ENCODE measurements at regions not wholly inside any gene's neighbourhood (a gene's known extent, or its start where the extent isn't known, plus 50 kb on each side); places are given as distances from the start of the nearest gene placed in this dataset.
"Not testable (repeated sequence)": the region's sequence is repeated elsewhere in the genome, so short reads cannot be mapped to it uniquely, and the experiment has no call there.

DNA sequence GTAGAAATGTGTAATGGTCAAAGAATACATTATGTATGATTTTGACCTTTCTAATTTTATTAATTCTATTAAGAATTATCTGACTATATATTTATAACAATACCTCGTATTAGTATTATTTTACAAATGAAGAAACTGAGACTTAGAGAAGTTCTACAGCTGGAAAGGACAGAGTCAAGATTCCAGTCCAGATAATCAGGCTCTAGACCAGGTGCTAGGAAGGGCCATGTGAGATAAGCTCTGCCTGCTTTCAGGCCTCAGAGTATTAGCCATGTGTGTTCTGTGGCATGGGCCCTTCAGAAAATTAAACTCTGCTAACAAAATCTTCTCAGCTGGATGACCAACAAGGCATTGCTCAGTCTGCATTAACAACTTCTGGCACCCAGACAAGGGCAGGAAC, 87.5 kb downstream of the CD200R1L start:
- Histone ChIP-seq H4K8ac (ENCODE audit: low read depth, low read length) (no peak overlapping the region), H2BK12ac (ENCODE audit: low read length) (no peak overlapping the region), H3K4me2 (ENCODE audit: low read length) (no peak overlapping the region), H2BK120ac (ENCODE audit: insufficient read depth, low read length, poor library complexity) (no peak overlapping the region), H3K18ac (ENCODE audit: low read length) (no peak overlapping the region), H3K27me3 (ENCODE audit: insufficient read depth, low read length) (no peaks in the 10 kb centered on the region), H2AK5ac (ENCODE audit: low read length) (no peak overlapping the region), H2AFZ (ENCODE audit: insufficient read depth, low read length, poor library complexity) (no peak overlapping the region), H3K36me3 (ENCODE audit: control insufficient read depth in 1 of 2, insufficient read depth in 2 of 2, low read length in 2 of 2) (no peaks in the 10 kb centered on the region), H3K23ac (ENCODE audit: low read length) (no peak overlapping the region), H3K4me1 (ENCODE audit: control insufficient read depth in 1 of 2, insufficient read depth in 2 of 2, low read length in 2 of 2) (no peaks in the 10 kb centered on the region), H4K91ac (ENCODE audit: low read depth, low read length) (no peak overlapping the region), H3K4me3 (ENCODE audit: low read depth, low read length) (no peak overlapping the region), H3K27ac (ENCODE audit: low read depth, low read length) (no peak overlapping the region), H2BK5ac (ENCODE audit: low read depth, low read length, poor library complexity) (no peak overlapping the region), H3K14ac (ENCODE audit: low read length) (no peak overlapping the region), H3K9ac (ENCODE audit: low read length) (no peak overlapping the region), H3K4ac (ENCODE audit: low read depth, low read length) (no peak overlapping the region), H3K9me3 (ENCODE audit: insufficient read depth, low read depth, low read length) (no peaks in the 10 kb centered on the region), H4K12ac (ENCODE audit: low read depth, low read length) (no peak overlapping the region), H3K79me1 (ENCODE audit: low read length) (no peaks in the 10 kb centered on the region), H3K79me2 (ENCODE audit: control insufficient read depth, insufficient read depth, low read length, poor library complexity) (no peaks in the 10 kb centered on the region)
- DNase-seq = no peak
- no CpG with 5 or more reads among the region's 1 CpG for WGBS (ENCODE audit: extremely low coverage, insufficient coverage, insufficient read length)

DNA sequence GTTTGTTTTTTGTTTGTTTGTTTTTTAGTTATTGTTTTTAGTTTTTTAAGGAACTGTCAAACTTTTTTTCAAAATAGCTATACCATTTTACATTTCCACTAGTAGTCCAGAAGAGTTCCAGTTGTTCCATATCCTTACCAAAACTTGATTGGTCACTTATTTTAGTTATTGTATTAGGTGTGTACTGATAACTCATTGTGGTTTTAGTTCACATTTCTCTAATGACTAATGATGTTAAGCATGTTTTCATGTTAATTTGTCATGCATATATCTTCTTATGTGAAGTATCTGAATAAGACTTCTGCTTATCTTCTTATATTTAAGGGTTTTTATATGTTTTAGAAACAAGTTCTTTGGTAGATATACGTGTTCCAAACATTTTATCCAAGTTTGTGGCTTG, 89.5 kb downstream of the CD200R1L start:
- WGBS (ENCODE audit: extremely low coverage, insufficient coverage, insufficient read length) = no CpG with 5 or more reads among the region's 1 CpG
- no peak overlapping the region for H3K14ac ChIP-seq (ENCODE audit: low read length)

DNA sequence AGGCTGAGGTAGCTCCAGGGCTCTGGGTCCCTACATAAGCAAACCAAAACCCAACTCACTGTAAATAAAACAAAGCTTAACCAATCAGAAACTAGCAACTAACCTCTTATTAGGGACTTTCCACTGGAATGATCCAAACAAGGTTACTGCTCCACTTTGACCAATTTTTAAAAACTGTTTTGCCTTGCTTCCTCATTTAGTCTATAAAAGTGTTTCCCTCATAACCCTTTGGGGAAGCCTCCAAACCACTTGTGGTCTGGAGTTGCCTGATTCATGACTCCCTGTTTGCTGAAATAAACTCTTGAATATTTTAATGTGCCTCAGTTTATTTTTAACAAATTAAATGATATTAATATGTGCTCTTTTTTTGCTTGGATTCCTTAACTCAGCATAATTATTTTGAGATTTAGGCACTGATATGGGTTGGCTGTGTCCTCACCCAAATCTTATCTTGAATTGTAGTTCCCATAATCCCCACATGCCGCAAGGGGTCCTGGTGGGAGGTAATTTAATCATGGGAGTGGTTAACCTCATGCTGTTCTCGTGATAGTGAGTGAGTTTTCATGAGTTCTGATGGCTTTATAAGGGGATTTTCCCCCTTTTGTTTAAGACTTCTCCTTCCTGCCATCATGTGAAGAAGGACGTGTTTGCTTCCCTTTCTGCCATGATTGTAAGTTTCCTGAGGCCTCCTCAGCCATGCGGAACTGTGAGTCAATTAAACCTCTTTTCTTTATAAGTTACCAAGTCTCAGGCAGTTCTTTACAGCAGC, 90.6 kb downstream of the CD200R1L start:
- Histone ChIP-seq H3K4me2 (ENCODE audit: low read length) (no peak overlapping the region), H3K79me1 (ENCODE audit: low read length) (no peaks in the 10 kb centered on the region), H4K12ac (ENCODE audit: low read depth, low read length) (no peak overlapping the region), H3K27me3 (ENCODE audit: insufficient read depth, low read length) (no peaks in the 10 kb centered on the region), H3K23ac (ENCODE audit: low read length) (no peak overlapping the region), H4K8ac (ENCODE audit: low read depth, low read length) (no peak overlapping the region), H3K14ac (ENCODE audit: low read length) (no peak overlapping the region), H3K4me3 (ENCODE audit: low read depth, low read length) (no peak overlapping the region), H3K18ac (ENCODE audit: low read length) (no peak overlapping the region), H2BK120ac (ENCODE audit: insufficient read depth, low read length, poor library complexity) (no peak overlapping the region), H2AFZ (ENCODE audit: insufficient read depth, low read length, poor library complexity) (no peak overlapping the region), H3K36me3 (ENCODE audit: control insufficient read depth in 1 of 2, insufficient read depth in 2 of 2, low read length in 2 of 2) (no peaks in the 10 kb centered on the region), H4K91ac (ENCODE audit: low read depth, low read length) (no peak overlapping the region), H3K9me3 (ENCODE audit: insufficient read depth, low read depth, low read length) (no peaks in the 10 kb centered on the region), H3K27ac (ENCODE audit: low read depth, low read length) (no peak overlapping the region), H3K79me2 (ENCODE audit: control insufficient read depth, insufficient read depth, low read length, poor library complexity) (no peaks in the 10 kb centered on the region), H2BK5ac (ENCODE audit: low read depth, low read length, poor library complexity) (no peak overlapping the region), H3K4ac (ENCODE audit: low read depth, low read length) (no peak overlapping the region), H3K9ac (ENCODE audit: low read length) (no peak overlapping the region), H2AK5ac (ENCODE audit: low read length) (no peak overlapping the region), H3K4me1 (ENCODE audit: control insufficient read depth in 1 of 2, insufficient read depth in 2 of 2, low read length in 2 of 2) (no peaks in the 10 kb centered on the region), H2BK12ac (ENCODE audit: low read length) (no peak overlapping the region)
- no CpG with 5 or more reads among the region's 4 CpGs for WGBS (ENCODE audit: extremely low coverage, insufficient coverage, insufficient read length)
- DNase-seq = no peak

More for the DNA sequence above, 89.5 kb downstream of the CD200R1L start:
- Histone ChIP-seq H3K79me2 (ENCODE audit: control insufficient read depth, insufficient read depth, low read length, poor library complexity) (no peaks in the 10 kb centered on the region), H2BK12ac (ENCODE audit: low read length) (no peak overlapping the region), H3K23ac (ENCODE audit: low read length) (no peak overlapping the region), H3K4me3 (ENCODE audit: low read depth, low read length) (no peak overlapping the region), H2BK5ac (ENCODE audit: low read depth, low read length, poor library complexity) (no peak overlapping the region), H2BK120ac (ENCODE audit: insufficient read depth, low read length, poor library complexity) (no peak overlapping the region), H3K27ac (ENCODE audit: low read depth, low read length) (no peak overlapping the region), H3K4ac (ENCODE audit: low read depth, low read length) (no peak overlapping the region), H3K79me1 (ENCODE audit: low read length) (no peaks in the 10 kb centered on the region), H2AFZ (ENCODE audit: insufficient read depth, low read length, poor library complexity) (no peak overlapping the region), H3K18ac (ENCODE audit: low read length) (no peak overlapping the region), H3K4me2 (ENCODE audit: low read length) (no peak overlapping the region), H3K27me3 (ENCODE audit: insufficient read depth, low read length) (no peaks in the 10 kb centered on the region), H3K4me1 (ENCODE audit: control insufficient read depth in 1 of 2, insufficient read depth in 2 of 2, low read length in 2 of 2) (no peaks in the 10 kb centered on the region), H2AK5ac (ENCODE audit: low read length) (no peak overlapping the region), H4K91ac (ENCODE audit: low read depth, low read length) (no peak overlapping the region), H3K36me3 (ENCODE audit: control insufficient read depth in 1 of 2, insufficient read depth in 2 of 2, low read length in 2 of 2) (no peaks in the 10 kb centered on the region), H3K9ac (ENCODE audit: low read length) (no peak overlapping the region), H4K12ac (ENCODE audit: low read depth, low read length) (no peak overlapping the region), H3K9me3 (ENCODE audit: insufficient read depth, low read depth, low read length) (no peaks in the 10 kb centered on the region), H4K8ac (ENCODE audit: low read depth, low read length) (no peak overlapping the region)
- DNase-seq = no peak

DNA sequence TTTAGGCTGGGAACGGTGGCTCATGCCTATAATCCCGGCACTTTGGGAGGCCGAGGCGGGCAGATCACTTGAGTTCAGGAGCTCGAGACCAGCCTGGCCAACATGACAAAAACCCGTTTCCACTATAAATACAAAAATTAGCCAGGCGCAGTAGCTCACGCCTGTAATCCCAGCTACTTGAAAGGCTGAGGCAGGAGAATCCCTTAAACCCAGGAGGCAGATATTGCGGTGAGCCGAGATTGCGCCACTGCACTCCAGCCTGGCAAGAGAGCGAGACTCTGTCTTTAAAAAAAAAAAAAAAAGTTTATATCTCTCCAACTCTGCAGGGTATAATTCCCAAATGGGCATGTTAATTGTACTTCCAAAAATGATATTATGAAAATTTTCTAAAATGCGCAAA, 91.6 kb downstream of the CD200R1L start:
- not testable (repeated sequence) for H3K9me3 ChIP-seq (ENCODE audit: insufficient read depth, low read depth, low read length); H3K36me3 ChIP-seq (ENCODE audit: control insufficient read depth in 1 of 2, insufficient read depth in 2 of 2, low read length in 2 of 2); H3K27me3 ChIP-seq (ENCODE audit: insufficient read depth, low read length); H3K4me2 ChIP-seq (ENCODE audit: low read length); H3K4me3 ChIP-seq (ENCODE audit: low read depth, low read length); H3K23ac ChIP-seq (ENCODE audit: low read length); H3K4me1 ChIP-seq (ENCODE audit: control insufficient read depth in 1 of 2, insufficient read depth in 2 of 2, low read length in 2 of 2); H3K9ac ChIP-seq (ENCODE audit: low read length); H2AFZ ChIP-seq (ENCODE audit: insufficient read depth, low read length, poor library complexity); H3K14ac ChIP-seq (ENCODE audit: low read length); H4K91ac ChIP-seq (ENCODE audit: low read depth, low read length); H2BK120ac ChIP-seq (ENCODE audit: insufficient read depth, low read length, poor library complexity); H4K8ac ChIP-seq (ENCODE audit: low read depth, low read length); DNase-seq; H2AK5ac ChIP-seq (ENCODE audit: low read length); H3K79me2 ChIP-seq (ENCODE audit: control insufficient read depth, insufficient read depth, low read length, poor library complexity); H3K79me1 ChIP-seq (ENCODE audit: low read length); H3K4ac ChIP-seq (ENCODE audit: low read depth, low read length); H3K18ac ChIP-seq (ENCODE audit: low read length); H3K27ac ChIP-seq (ENCODE audit: low read depth, low read length); H2BK5ac ChIP-seq (ENCODE audit: low read depth, low read length, poor library complexity); H4K12ac ChIP-seq (ENCODE audit: low read depth, low read length); H2BK12ac ChIP-seq (ENCODE audit: low read length)
- no CpG with 5 or more reads among the region's 13 CpGs for WGBS (ENCODE audit: extremely low coverage, insufficient coverage, insufficient read length)
